ENCODE measurements at regions not wholly inside any gene's neighbourhood (a gene's known extent, or its start where the extent isn't known, plus 50 kb on each side); places are given as distances from the start of the nearest gene placed in this dataset.

DNA sequence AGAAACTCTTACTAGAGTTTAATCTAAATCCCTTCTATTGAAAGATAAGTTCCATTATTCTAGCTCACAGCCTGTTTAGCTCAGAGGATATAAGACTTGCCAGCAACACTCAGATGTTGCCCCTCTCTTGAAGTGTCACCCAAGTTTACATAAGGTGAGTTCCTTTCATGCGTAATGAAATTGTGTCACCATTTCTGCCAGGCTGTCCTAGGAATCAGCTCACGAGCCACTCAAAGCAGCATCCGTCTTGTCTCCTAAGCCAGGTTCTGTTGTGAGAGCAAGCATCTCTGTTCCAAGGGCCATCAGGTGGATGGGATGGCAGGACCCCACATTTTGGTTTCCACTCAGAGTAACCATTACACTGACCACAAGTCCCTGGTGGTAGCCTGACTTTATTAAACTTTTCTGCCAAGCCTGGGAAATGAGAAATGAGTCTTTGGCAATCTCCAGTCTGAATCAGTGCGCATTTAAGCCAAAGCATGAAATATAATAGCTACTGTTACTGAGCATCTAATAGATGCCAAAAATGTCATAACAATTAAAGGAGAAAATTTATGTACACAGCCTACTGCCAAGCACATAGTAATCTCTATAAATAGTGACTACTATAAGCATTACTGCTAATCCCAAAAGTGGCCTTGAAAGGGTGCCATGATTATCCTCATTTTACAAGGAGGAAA lies 179.6 kb upstream of the MIR17HG start:
- DNase-seq (ENCODE audit: low spot score) = no peak

DNA sequence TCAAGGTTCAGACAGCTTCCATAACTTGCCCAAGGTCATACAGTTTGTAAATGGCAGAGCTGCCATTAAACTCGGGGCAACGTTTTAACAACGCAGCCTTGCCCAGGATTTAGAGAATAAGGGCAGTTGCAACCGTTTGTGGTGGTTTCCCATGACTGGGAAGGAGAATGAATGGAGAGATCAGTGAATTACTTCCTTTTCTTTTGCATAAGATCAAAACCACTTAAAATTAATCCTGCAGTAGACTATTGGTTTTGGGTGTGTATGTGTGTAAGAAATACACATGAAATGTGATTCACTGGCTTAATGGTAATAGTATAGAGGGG lies 179.1 kb upstream of the MIR17HG start:
- no peak for DNase-seq (ENCODE audit: low spot score)

DNA sequence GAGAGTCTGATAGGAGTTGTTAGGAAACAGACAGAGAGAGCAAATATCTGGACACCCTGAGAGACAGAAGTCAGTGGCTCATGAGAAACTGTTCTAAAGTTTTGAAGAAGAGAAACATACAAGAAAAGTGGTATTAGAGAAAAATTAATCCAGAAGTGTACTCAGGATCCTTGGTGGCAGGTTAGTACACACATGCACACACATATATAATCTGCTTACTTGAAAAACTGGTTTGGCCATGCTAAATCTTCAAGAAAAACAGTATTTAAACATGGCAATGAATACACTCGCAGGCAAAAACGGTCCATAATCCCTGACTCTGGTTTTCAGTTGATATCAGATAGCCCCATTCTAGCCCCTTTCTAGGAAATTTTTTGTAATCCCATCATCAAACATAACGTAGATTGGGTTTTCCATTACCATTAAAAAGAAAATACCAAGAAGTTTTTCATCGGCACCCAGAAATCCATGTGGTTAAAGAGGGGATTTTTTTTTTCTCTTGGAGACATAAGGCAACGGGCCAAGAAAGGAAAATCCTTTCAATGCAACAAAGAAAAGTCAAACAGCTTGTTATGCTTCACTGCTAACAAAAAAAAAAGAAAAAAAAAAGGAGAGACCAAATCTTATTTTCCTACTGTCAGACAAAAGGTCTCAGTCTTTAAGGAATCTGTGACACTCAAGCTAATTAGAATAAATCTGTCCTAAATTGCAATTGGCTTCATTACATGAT lies 178.0 kb upstream of the MIR17HG start:
- DNase-seq (ENCODE audit: low spot score) = no peak

DNA sequence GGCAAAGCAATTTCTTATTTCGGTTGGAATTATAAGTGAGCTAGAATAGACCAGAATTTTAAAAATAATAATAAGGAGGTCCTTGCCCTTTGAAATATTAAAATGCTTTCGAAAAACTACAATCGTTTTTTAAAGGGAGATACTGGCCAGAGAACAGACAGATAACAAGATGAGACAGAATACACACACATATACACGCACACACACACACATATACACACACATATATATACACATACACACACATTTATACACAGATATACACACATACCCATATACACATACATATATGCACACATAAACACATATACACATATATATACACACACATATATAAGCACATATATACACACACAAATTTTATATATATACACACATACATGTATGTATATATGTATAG lies 175.3 kb upstream of the MIR17HG start:
- DNase-seq (ENCODE audit: low spot score) = no peak

DNA sequence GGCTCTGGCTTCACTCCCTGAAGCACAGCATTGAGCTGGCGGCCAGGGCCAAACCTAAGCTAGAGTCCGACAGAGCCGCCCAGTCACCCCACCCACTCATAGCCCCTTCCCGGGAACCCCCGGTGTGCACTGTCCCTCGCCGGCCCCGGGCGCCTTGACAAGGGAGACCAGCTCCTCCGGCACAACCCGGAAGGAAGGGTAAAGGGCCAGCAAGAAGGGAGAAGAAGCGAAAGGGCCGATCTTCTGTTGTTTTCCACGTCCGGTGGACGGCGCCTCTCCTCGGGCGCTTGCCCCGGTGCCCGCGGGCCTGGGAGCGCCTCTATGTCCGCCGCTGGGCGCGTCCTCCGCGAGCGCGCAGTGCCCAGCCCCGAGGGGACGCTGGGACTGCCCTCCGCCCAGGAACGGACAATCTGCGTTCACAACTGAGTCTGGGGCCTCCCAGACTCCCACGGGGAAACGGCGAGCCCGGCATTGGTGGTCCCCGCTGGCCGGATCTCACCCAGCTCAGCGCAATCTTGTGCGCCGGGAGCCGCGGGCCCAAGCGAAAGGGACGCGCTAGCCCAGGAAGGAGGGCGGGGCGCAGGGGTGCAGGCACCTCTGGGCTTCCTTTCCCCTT lies 172.5 kb upstream of the MIR17HG start:
- no peak for DNase-seq (ENCODE audit: low spot score)

DNA sequence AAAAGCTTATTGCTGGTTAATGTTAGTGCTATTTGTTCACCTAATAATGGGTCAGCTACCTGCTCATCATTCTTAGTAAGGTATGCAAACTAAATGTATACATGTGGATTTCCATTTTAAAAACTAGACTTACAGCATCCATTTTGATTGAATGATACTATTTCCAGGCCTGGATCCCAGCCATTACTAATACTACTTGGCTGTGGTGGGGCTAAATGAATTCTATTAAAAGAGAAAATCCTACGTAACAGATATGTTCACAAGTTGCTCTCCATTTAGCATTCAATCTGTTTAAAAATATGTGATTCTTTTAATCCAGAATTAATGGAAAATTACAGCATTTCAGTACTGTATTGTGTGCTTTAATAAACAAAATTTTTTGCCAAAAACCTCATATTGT lies 169.4 kb upstream of the MIR17HG start:
- no peak for DNase-seq (ENCODE audit: low spot score)

DNA sequence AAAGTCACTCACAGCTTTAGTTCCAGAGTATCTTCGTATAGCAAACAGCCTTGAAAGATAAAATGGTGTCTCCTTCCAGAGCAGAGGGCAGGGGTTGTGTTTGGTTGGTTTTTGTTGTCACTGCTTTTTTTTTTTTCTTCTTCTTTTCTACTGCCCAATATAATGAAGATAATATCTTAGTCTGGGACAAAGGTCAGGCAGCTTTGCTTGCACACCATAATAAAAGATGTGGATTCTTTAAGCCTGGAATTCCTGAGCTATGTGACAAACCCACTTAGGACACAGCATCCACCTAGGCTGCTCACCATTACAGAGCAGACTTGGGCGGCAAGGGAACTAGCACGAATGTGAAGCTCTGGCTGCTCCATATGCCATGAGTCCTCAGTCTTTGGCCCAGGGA lies 165.6 kb upstream of the MIR17HG start:
- no peak for DNase-seq (ENCODE audit: low spot score)

DNA sequence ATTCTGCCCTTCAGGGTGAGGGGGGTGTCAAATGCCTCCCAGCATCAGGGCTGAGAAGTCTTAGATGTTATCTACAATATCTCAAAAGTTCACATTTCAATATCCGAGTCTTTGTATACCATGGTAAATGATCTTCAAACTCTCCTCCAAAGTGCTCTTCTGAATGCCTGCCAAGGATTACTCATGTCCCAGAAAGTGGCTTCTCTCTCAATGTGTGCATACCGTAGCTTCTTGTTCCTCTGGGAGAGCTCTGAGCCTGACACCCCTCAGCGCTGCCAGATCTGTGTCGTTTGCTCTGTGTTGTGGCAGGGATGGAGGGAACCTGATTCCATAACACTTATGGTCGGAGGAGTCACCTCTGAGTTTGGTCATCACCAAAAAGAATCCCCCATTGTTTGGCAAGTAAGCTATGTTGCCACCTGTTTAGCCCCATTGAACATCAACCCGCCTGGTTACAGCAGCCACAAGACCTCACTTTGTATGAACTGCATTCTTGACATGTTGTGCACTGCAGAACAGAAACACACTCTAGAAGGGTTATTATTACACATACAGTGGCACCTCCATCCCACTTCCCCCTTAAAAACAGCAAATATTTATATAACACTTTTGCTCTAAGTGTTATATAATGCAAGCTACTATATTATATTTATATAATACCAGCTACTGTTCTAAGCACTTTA lies 163.1 kb upstream of the MIR17HG start:
- no peak for DNase-seq (ENCODE audit: low spot score)

DNA sequence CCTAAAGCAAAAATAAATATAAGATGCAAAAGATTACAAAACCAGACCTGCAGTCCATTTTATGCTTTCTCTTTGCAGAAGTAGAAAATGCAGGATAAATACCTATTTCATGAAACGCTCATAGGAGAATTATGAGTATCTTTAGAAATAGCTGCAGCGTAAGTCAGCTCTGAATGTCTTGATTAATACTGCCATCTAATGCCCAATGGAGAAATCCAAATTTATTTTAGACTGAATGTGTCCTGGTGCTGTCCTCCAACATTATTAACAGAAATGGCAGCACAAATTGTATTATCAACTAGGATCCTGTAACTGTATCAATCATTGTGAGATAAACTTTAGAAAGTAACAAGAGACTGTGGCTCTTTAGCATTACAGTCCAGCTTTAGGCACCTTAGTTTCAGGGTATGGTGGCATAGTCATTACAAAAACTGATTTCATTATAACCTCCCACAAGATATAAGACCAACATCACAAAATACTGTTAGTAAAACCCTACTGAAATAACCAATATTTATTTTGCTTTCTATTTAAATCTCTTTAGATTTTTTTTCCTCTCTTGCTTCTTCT lies 162.1 kb upstream of the MIR17HG start:
- peak; percentile 40 for DNase-seq (ENCODE audit: low spot score)

DNA sequence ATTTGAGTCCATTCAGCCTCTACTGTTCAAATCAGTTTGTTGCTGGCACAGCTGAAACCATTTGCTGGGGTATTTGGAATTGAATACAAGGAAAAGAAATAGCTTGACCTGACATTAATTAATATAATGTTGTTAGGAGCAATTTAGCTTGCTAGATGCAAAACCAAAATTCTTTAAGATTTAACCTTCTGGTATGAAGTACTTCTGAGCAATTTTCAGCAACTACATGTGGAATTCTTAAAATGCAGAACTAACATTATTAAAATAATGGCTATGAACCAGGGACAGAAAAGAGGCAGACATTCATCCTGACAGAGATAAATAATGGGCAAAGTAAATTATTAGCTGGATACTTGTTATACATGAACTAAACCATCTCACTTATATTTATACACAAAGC lies 160.0 kb upstream of the MIR17HG start:
- no peak for DNase-seq (ENCODE audit: low spot score)

DNA sequence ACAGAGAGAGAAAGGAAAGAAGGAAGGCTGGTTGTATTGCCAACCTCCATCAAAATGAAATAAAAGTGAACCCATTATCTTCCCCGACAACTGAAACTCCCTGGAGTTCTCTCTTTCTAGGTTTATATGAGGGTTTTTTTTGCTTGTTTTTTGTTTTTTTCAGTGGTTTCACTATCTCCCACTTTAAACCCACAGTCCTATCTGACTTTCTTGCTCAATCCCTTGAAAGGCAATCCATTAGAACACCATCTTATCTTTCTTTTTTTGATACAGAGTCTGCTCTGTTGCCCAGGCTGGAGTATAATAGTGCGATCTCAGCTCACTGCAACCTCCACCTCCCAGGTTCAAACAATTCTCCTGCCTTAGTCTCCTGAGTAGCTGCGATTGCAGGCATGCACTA lies 158.0 kb upstream of the MIR17HG start:
- no peak for DNase-seq (ENCODE audit: low spot score)

DNA sequence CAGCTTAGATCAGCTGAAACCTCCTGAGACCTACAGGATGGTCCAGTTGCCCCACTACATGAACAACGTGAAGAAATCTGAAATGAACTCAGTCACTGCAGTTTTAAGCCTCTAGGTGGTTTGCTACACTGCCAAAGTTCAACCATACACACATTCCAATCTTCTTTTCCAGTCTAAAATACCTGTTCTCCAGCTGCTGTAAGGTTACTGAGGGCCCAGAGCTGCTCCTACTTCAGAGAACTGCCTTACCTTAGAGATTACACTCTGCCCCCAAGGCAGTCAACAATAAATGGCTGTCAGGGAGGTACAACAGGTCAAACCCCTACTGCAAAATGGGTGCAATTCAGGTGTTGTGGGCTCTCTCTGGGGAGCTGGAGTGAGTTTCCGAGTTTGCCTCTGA lies 154.1 kb upstream of the MIR17HG start:
- no peak for DNase-seq (ENCODE audit: low spot score)

DNA sequence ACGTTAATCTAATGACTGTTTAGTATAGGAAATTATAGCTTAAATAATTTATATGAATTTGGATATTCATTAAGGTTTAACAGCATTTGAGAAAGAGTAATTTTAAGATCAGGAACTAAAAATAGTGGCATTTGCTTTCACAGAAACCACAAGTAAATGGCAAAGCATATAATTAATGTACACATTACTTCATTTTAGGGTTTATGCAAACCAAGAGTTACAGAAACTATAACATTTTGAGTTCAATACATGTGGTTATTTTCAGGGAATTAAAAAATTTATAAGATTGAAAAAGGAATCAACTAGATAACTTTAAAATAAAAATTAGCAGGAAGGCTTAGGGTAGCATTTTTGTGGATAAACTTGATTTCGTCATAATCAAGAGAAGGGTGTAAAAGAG lies 151.7 kb upstream of the MIR17HG start:
- no peak for DNase-seq (ENCODE audit: low spot score)

DNA sequence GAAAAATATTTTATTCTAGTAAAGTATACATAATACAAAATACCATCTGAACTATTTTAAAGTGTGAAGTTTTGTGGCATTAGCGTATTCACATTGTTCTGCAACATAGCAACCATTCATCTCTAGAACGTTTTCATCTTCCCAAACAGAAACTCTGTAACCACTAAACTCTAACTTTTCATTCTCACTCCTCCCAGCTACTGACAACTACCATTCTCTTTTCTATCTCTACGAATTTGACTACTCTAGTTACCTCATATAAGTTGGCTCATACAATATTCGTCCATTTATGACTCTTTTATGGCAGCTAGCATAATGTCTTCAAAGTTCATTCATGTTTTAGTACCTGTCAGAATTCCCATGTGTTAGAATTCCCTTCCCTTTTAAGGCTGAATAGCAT lies 150.5 kb upstream of the MIR17HG start:
- no peak for DNase-seq (ENCODE audit: low spot score)

DNA sequence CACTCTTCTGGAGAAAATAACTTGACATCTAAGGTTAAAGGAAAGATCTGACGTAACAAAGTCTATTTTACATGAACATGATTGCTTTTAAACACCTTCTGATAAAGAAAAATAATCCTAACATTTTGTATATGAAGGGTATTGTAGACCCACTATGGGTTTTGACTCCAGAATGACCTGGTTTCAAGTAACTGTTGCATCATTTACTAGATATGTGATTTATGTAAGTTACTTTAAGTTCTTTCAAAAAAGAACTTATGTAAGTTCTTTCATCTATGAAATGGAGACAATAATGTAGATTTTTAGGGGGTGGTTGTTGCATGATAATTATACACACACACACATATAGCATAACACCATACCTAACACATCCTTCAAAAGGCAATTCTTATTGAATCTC lies 147.6 kb upstream of the MIR17HG start:
- no peak for DNase-seq (ENCODE audit: low spot score)

DNA sequence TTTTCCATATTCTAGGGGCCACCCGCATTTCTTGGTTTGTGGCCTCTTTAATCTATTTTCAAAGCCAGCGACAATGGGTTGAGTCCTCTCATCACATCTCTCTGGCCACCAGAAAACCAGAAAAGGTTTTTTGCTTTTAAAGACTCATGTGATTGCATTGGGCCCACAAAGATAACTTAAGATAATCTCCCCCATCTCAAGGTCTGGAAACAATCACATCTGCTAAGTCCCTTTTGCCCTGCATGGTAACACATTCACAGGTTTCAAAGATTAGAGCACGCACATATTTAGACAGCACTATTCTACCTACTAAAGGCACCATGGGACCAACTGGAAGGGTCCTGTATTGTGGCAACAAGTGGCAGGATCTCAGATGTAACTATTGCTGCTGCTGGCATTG lies 147.0 kb upstream of the MIR17HG start:
- DNase-seq (ENCODE audit: low spot score) = no peak

DNA sequence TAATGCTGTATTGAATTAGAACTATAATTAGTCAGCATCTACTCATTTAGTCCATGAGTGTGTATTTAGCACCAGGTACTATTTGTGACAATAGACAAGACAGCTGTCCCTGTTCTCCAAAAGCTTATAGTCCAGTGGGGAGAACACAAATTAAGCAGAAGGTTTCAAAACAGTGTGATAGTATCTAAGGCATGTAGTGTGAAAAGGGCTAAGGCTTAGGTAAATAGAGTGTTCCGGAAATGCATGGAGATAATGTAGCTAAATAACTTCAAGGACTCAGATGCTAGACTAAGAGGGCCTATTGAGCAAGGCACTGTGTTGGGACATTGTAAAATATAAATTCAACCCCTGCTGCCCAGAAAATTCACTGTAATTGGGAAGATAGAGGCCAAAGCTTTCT lies 144.1 kb upstream of the MIR17HG start:
- DNase-seq (ENCODE audit: low spot score) = no peak

DNA sequence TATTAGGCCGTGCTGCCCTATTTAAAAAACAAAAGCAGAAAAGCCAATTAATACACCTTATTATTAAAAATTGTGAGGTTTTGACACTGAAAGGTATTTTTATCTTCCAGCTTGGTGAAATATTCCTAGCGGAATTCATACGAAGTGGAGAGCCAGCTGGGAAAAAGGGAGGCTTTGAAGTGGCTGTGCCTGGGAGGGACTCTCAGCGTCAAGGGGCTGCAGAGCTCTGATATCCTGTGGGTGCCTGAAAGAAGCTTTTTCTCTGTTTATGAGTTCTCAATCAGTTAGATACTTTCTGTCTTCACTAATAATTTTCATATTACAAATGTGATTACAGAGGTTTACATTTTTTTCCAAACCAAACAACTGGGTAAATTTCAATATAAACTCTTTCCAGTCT lies 140.2 kb upstream of the MIR17HG start:
- DNase-seq (ENCODE audit: low spot score) = no peak

DNA sequence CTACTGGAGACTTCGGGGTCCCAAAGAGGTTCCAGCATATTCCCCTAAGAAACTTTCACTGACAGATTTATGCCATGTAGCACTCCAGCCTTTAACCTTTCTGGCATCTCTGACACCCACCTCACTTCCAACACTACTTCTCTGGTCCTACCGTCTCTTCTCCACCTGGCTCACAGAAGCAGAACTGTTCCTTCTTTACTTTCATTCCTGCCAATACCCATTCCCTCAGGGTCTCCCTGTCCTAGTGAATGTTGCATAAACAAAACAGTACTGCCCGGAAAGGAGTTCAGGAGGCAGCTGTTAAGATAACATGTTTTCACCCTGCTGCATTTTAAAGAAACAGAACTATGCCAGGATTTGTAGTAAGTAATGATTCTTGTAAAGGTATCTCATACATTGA lies 136.0 kb upstream of the MIR17HG start:
- DNase-seq (ENCODE audit: low spot score) = no peak

DNA sequence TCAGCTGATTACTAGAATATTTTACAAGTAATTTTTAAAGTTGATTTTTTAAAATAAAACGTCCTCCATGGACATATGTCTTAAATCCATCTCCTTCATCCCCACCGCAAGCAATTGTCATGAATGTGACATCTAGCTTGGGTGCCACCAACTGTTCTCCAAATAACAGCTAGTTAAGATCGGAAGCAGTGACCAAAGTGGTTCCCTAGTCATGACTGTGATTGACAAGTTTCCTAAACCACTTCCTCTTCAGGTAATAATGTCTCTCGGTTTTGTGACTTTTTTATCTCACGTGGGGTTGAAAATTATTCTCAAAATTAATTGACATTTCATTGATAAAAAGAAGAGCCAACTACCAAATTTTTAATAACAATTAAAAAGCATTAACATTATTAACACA lies 135.3 kb upstream of the MIR17HG start:
- no peak for DNase-seq (ENCODE audit: low spot score)

DNA sequence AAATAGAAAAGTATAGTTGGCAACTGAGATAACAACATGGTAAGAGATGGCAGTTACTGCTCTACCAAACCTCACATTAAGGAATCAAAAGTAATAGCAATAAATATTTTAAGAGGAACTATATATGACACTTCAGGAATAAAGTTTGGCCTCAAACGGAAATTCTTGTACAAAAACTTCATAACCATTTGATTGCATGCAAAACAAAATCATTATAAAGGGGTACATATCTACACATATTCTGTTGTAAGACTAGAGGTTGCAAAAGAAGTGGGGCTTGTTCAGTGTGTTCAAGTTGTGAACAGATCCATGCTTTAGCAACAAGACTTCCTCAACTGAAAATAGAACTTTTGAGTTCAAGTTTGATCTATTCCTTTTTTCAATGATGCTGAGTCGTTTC lies 133.5 kb upstream of the MIR17HG start:
- DNase-seq (ENCODE audit: low spot score) = no peak

DNA sequence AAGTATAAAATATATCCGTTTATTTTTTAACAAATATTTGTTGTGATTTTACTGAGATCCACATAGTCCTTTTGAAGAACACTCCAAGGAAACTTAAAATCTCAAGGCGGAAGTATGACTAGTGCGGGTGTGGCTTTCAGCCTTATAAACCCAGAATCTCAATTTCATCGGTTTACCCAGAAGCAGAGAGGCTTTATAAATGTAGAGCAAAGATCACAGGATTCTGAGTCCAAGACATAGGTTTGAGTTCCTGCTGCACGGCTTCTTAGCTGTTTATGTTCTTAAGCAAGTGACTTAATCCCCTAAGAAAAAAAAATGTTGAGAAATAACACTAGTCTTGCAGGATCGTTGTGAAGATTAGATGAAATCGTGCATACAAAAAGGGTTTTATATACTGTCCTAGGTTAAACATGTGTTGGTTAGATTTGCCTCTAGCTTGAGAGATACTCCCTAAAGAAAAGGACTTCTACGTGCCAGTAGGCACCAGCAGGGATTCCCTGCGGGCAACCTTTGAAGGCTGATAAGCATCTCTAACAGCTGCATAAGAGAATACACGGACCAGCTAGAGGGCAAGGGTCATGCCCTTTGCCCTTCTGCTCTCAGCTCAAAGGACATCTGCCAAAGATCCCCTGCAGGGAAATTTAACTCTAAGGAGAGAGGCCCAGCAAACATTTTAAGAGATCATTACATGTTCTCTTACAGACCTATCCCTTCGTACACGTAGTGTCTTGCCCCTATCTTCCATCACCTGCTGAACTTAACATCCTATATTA lies 130.4 kb upstream of the MIR17HG start:
- no peak for DNase-seq (ENCODE audit: low spot score)

Data from COLO829 (cell line).